HCT116 (cell line): ENCODE measurements at regions not wholly inside any gene's neighbourhood (a gene's known extent, or its start where the extent isn't known, plus 50 kb on each side); places are given as distances from the start of the nearest gene placed in this dataset.
"Not testable (repeated sequence)": the region's sequence is repeated elsewhere in the genome, so short reads cannot be mapped to it uniquely, and the experiment has no call there.

ENCODE experiments used
- ATAC-seq: fragments of 200-7000 bp; cut with Tn5 transposase; 2 replicates; pipeline ENCODE4 v1.9.1; 2020; ENCODE audit warnings: mild to moderate bottlenecking, moderate library complexity
- BruUV-seq: library from RNA; stranded (reverse); fragments of 400-500 nt; replicated peaks from 2 replicates; lab custom pipeline; 2021; lab: Mats Ljungman, UMichigan
- CTCF ChIA-PET: fragments of 300-600 bp; sonication (Branson Sonifier 250); formaldehyde crosslinking; loops from one replicate; lab custom pipeline; 2021; ENCODE audit warnings: antibody characterized with exemption; lab: Charles Lee
- POLR2A ChIA-PET: fragments of 300-600, 350-600 bp; sonication (Branson Sonifier 250); formaldehyde crosslinking; loops from one replicate; lab custom pipeline; 2021; ENCODE audit warnings: antibody characterized with exemption; lab: Charles Lee
- RAD21 ChIA-PET, 2 experiments: fragments of 300-600 bp; sonication (Branson Sonifier 250); formaldehyde crosslinking; loops; one replicate each; lab custom pipeline; 2023; ENCODE audit warnings: low total read pairs in 2 of 2; ENCODE audit not compliant: uncharacterized antibody in 2 of 2, unreplicated experiment in 2 of 2, low non-redundant PET in 1 of 2; lab: Charles Lee
- DNase-seq: peaks from one replicate; pipeline ENCODE4 v3.0.0-alpha.2; 2010; ENCODE audit warnings: low read depth, low spot score
- H2AFZ ChIP-seq: fragments of 200-600 bp; shearing (Covaris generic), sonication (generic); 2 replicates; pipeline ENCODE4 v1.6.1; 2017; ENCODE audit warnings: low read depth, mixed run types, mixed read lengths, antibody characterized with exemption, low read length; ENCODE audit not compliant: poor library complexity, severe bottlenecking
- H3K27ac ChIP-seq: 2 replicates; pipeline ENCODE4 v1.5.1; 2012; ENCODE audit warnings: low read depth, low read length
- H3K27me3 ChIP-seq: fragments of 200-600 bp; sonication (generic); 2 replicates; pipeline ENCODE4 v1.6.1; 2016; ENCODE audit warnings: mixed run types, low read length, mixed read lengths; ENCODE audit not compliant: insufficient read depth
- H3K36me3 ChIP-seq, 2 experiments: fragments of 200-500 bp in 1 of 2; fragments of 200-600 bp in 1 of 2; sonication (Bioruptor generic) in 1 of 2; sonication (generic) in 1 of 2; 2 replicates each; pipeline versions ENCODE4 v1.5.1 to v1.6.1; 2014 to 2016; ENCODE audit warnings: low read length in 2 of 2, inconsistent platforms in 1 of 2, mixed read lengths in 1 of 2, mixed run types in 1 of 2; ENCODE audit not compliant: insufficient read depth in 2 of 2, control insufficient read depth in 1 of 2
- H3K4me1 ChIP-seq, 2 experiments: fragments of 200-600 bp in 1 of 2; sonication (generic) in 1 of 2; 2 replicates each; pipeline versions ENCODE4 v1.5.1 to v1.6.1; 2012 to 2017; ENCODE audit warnings: low read length in 2 of 2, inconsistent platforms in 1 of 2, mild to moderate bottlenecking in 1 of 2, mixed read lengths in 1 of 2, mixed run types in 1 of 2, moderate library complexity in 1 of 2; ENCODE audit not compliant: insufficient read depth in 2 of 2, control insufficient read depth in 1 of 2
- H3K4me2 ChIP-seq: fragments of 200-600 bp; sonication (generic); 2 replicates; pipeline ENCODE4 v1.6.1; 2017; ENCODE audit warnings: mixed run types, low read length, mixed read lengths
- H3K4me3 ChIP-seq, 2 experiments: fragments of 200-600 bp in 1 of 2; sonication (generic) in 1 of 2; replicated peaks in 1 of 2; 2 replicates each; pipeline ENCODE4 v1.5.1; 2011 to 2016; ENCODE audit warnings: low read length in 2 of 2, control low read depth in 1 of 2, low read depth in 1 of 2, mild to moderate bottlenecking in 1 of 2, mixed read lengths in 1 of 2, mixed run types in 1 of 2
- H3K79me2 ChIP-seq: fragments of 200-600 bp; sonication (generic); 2 replicates; pipeline ENCODE4 v1.6.1; 2017; ENCODE audit warnings: mild to moderate bottlenecking, mixed run types, low read length, moderate library complexity, mixed read lengths; ENCODE audit not compliant: insufficient read depth
- H3K9ac ChIP-seq: fragments of 200-600 bp; sonication (generic); 2 replicates; pipeline ENCODE4 v1.6.1; 2016; ENCODE audit warnings: low read length, mixed read lengths
- H3K9me2 ChIP-seq: fragments of 200-600 bp; sonication (generic), shearing (Covaris generic); 2 replicates; pipeline ENCODE4 v1.6.1; 2017; ENCODE audit warnings: mixed run types, mild to moderate bottlenecking, moderate library complexity; ENCODE audit not compliant: insufficient read depth
- H3K9me3 ChIP-seq, 2 experiments: fragments of 200-500 bp in 1 of 2; fragments of 200-600 bp in 1 of 2; sonication (Bioruptor generic) in 1 of 2; sonication (generic) in 1 of 2; 2 replicates each; pipeline ENCODE4 v1.6.1; 2014 to 2017; ENCODE audit warnings: low read length in 2 of 2, mixed read lengths in 2 of 2, inconsistent platforms in 1 of 2, low read depth in 1 of 2, mild to moderate bottlenecking in 1 of 2, mixed run types in 1 of 2, moderate library complexity in 1 of 2; ENCODE audit not compliant: control insufficient read depth in 1 of 2, insufficient read depth in 1 of 2
- H4K20me1 ChIP-seq: fragments of 200-600 bp; sonication (generic), shearing (Covaris generic); 2 replicates; pipeline ENCODE4 v1.6.1; 2017; ENCODE audit warnings: mixed run types, mild to moderate bottlenecking, moderate library complexity; ENCODE audit not compliant: insufficient read depth
- CTCF ChIP-seq, 3 experiments: fragments of 200-600 bp in 1 of 3; sonication (generic) in 1 of 3; IDR thresholded peaks in 2 of 3; conservative IDR thresholded peaks in 1 of 3; 2 replicates each; pipeline ENCODE4 v1.5.1; 2012 to 2017; ENCODE audit warnings: low read depth in 2 of 3, low read length in 2 of 3, antibody characterized with exemption in 1 of 3, borderline replicate concordance in 1 of 3, control low read depth in 1 of 3, mild to moderate bottlenecking in 1 of 3, mixed read lengths in 1 of 3, mixed run types in 1 of 3, moderate library complexity in 1 of 3; ENCODE audit not compliant: insufficient read depth in 1 of 3
- EGR1 ChIP-seq: IDR thresholded peaks from 2 replicates; pipeline ENCODE4 v1.6.1; 2012; ENCODE audit warnings: low read depth
- ELF1 ChIP-seq: IDR thresholded peaks from 2 replicates; pipeline ENCODE4 v1.6.1; 2012; ENCODE audit warnings: low read depth, borderline replicate concordance
- EZH2phosphoT487 ChIP-seq: fragments of 200-600 bp; IDR thresholded peaks from 2 replicates; pipeline ENCODE4 v1.6.1; 2018; ENCODE audit warnings: antibody characterized with exemption, borderline replicate concordance
- FOSL1 ChIP-seq: IDR thresholded peaks from 2 replicates; pipeline ENCODE4 v1.6.1; 2012; ENCODE audit warnings: low read depth
- POLR2A ChIP-seq: IDR thresholded peaks from 2 replicates; pipeline ENCODE4 v1.7.0; 2011; ENCODE audit warnings: borderline replicate concordance; ENCODE audit not compliant: insufficient read depth, insufficient read length; ENCODE audit errors: extremely low read depth
- POLR2AphosphoS5 ChIP-seq: IDR thresholded peaks from 2 replicates; pipeline ENCODE4 v1.6.1; 2011; ENCODE audit warnings: mild to moderate bottlenecking, low read depth, low read length, moderate library complexity
- REST ChIP-seq: IDR thresholded peaks from 2 replicates; pipeline ENCODE4 v1.6.1; 2012; ENCODE audit warnings: low read depth
- SIN3A ChIP-seq: IDR thresholded peaks from 2 replicates; pipeline ENCODE4 v1.6.1; 2012; ENCODE audit warnings: low read depth
- SP1 ChIP-seq: IDR thresholded peaks from 2 replicates; pipeline ENCODE4 v1.6.1; 2012; ENCODE audit warnings: low read depth
- TCF7L2 ChIP-seq: IDR thresholded peaks from 2 replicates; pipeline ENCODE4 v1.7.0; 2011; ENCODE audit warnings: borderline replicate concordance, inconsistent platforms; ENCODE audit not compliant: insufficient read depth, insufficient read length; ENCODE audit errors: extremely low read depth
- YY1 ChIP-seq: IDR thresholded peaks from 2 replicates; pipeline ENCODE4 v1.6.1; 2011; ENCODE audit warnings: low read length, low read depth, moderate library complexity, mild to moderate bottlenecking; ENCODE audit not compliant: insufficient replicate concordance; ENCODE audit errors: extremely low read depth
- ZFX ChIP-seq: fragments of 450-650 bp; IDR thresholded peaks from 2 replicates; pipeline ENCODE4 v1.6.1; 2017
- ZNF274 ChIP-seq: fragments of 200-500 bp; sonication (Bioruptor generic); IDR thresholded peaks from 2 replicates; pipeline ENCODE4 v1.6.1; 2014; ENCODE audit warnings: mild to moderate bottlenecking, low read depth, low read length, inconsistent platforms
- intact Hi-C: fragments of 100-400 bp; cut with micrococcal nuclease; formaldehyde crosslinking; loops from 2 replicates; pipeline ENCODE4 v1.10.0; 2022
- TF ChIP-seq, protein P1 (sequence below): IDR thresholded peaks from 2 replicates; pipeline ENCODE4 v1.6.1; 2012

DNA sequence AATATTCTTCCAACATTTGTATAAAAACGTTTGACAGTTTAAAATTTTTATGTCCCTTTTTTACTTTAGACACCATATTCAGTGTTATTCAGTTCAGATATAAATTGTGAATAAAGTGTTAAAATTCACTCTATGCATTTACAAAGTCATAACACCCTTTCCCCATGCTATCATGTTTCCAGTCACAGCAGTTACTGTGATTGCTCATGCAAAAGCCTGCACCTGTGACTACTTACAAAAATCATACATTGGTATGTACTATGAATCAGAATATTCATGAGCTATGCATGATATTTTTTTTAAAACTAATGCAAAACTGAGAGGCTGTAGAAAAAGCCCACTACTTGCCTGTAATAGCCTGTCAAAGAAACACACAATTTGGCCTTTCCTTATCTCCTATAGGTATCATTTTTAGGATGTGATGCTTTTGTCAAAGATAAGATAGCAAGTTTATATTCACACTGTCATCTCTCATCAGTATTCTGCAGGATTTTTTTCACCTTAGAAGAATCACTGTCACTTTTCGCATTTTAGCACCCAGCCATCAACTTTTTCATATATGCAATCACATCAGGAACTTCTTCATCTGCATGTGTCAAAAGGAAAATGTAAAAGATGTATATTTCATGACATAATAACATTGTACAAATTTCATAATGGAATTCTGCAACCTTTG, 443.2 kb downstream of the C12orf50 start:
- H4K20me1 ChIP-seq, result no peaks in the 10 kb centered on the region
- CTCF ChIA-PET, result no interaction called here
- DNase-seq (no peak), ATAC-seq (no peak)
- BruUV-seq, result no TSS peak
- H3K9me3 ChIP-seq, result no peaks in the 10 kb centered on the region
- H3K4me3 ChIP-seq, result no peak overlapping the region
- no peaks in the 10 kb centered on the region for H3K36me3 ChIP-seq
- TF ChIP-seq, protein P1, sequence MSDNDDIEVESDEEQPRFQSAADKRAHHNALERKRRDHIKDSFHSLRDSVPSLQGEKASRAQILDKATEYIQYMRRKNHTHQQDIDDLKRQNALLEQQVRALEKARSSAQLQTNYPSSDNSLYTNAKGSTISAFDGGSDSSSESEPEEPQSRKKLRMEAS, result no peak
- TF ChIP-seq REST, result no peak
- TF ChIP-seq ZNF274, result no peak
- TF ChIP-seq FOSL1, result no peak
- TF ChIP-seq CTCF (IDR thresholded peaks at IDR 0.05 in 2 of 3, conservative IDR thresholded peaks at IDR 0.05 in 1 of 3; ENCODE audit: borderline replicate concordance in 1 of 3, insufficient read depth in 1 of 3, low read depth in 2 of 3, low read length in 2 of 3), result no peak
- TF ChIP-seq SP1, result no peak
- TF ChIP-seq EZH2phosphoT487, result no peak
- TF ChIP-seq POLR2A, result no peak
- no peak for TF ChIP-seq ZFX
- TF ChIP-seq TCF7L2, result no peak
- TF ChIP-seq SIN3A, result no peak
- TF ChIP-seq EGR1, result no peak
- no peak for TF ChIP-seq ELF1
- no peak for TF ChIP-seq YY1
- no peak for TF ChIP-seq POLR2AphosphoS5
- H3K27me3 ChIP-seq, result no peaks in the 10 kb centered on the region
- H3K27ac ChIP-seq, result no peak overlapping the region
- no peaks in the 10 kb centered on the region for H3K4me1 ChIP-seq
- H3K9ac ChIP-seq, result no peak overlapping the region
- POLR2A ChIA-PET, result no interaction called here
- H3K9me2 ChIP-seq, result no peaks in the 10 kb centered on the region
- H3K79me2 ChIP-seq, result no peaks in the 10 kb centered on the region
- no peak overlapping the region for H3K4me2 ChIP-seq
- intact Hi-C loops, result no loop called here
- no peak overlapping the region for H2AFZ ChIP-seq
- RAD21 ChIA-PET, result no interaction called here

- H4K20me1 ChIP-seq, POLR2A ChIA-PET, RAD21 ChIA-PET, H3K4me1 ChIP-seq, H3K4me2 ChIP-seq, H3K36me3 ChIP-seq, H3K27me3 ChIP-seq, H2AFZ ChIP-seq, intact Hi-C loops, H3K4me3 ChIP-seq, DNase-seq, H3K27ac ChIP-seq, H3K9ac ChIP-seq, BruUV-seq, CTCF ChIA-PET, H3K9me2 ChIP-seq, H3K79me2 ChIP-seq, ATAC-seq, H3K9me3 ChIP-seq: not testable (repeated sequence)
Observed at GRCh38 chr12:87579091-87579490, 450.1 kb downstream of the C12orf50 start.
